ENCODE measurements at regions not wholly inside any gene's neighbourhood (a gene's known extent, or its start where the extent isn't known, plus 50 kb on each side); places are given as distances from the start of the nearest gene placed in this dataset.
A peak's percentile ranks its signal among the peaks of the same experiment; 100 is the strongest.

DNA sequence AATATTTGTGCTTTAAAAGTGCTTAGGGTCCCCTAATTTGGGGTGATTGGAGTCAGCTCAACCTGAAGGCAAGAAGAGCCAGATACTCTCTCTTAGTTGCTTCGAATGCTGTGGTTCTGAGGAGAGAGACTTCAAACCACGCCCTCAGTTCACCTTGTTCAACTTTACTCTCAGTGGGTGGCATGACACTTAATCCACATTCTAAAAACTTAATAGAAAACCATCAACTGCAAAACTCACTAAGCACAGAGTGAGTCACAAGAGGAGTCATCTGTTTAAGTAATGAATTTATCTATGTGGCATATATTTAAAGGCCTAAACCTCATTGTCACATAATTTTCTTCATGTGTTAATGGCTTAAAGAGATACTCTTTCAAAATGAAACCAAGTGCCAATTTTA lies 99.5 kb upstream of the SLC4A4 start:
- DNase-seq: peak in 1 of 2 experiments; percentile 35
- H3K27ac ChIP-seq: no peak overlapping the region
- BruUV-seq (replicated peaks): no TSS peak
- H2AFZ ChIP-seq: no peak overlapping the region
- H3K36me3 ChIP-seq (ENCODE audit: low read depth): no peaks in the 10 kb centered on the region
- H3K4me3 ChIP-seq: no peak overlapping the region
- peak overlapping the region; percentile 49 for H3K4me2 ChIP-seq
- H3K79me2 ChIP-seq (ENCODE audit: low read depth): no peaks in the 10 kb centered on the region
- H3K9me3 ChIP-seq (ENCODE audit: insufficient read depth, low read depth): no peaks in the 10 kb centered on the region
- intact Hi-C loops (cut with micrococcal nuclease; ENCODE audit: unreplicated experiment): no loop called here
- H4K20me1 ChIP-seq (ENCODE audit: insufficient read depth): no peaks in the 10 kb centered on the region
- H3K27me3 ChIP-seq (ENCODE audit: insufficient read depth, low read depth): no peaks in the 10 kb centered on the region
- H3F3A ChIP-seq (ENCODE audit: insufficient read depth, low read depth): no peaks in the 10 kb centered on the region
- H3K4me1 ChIP-seq (replicated peaks; ENCODE audit: insufficient read depth): peaks cover 7% of the 10 kb centered on the region; the same call in 1 of the 2 replicates
- ChIA-PET POLR2A (ENCODE audit: unreplicated experiment) (no interaction called here), CTCF (no interaction called here)
- H3K9me2 ChIP-seq (ENCODE audit: insufficient read depth): no peaks in the 10 kb centered on the region
- no peak for TF ChIP-seq EZH2 (IDR thresholded peaks at IDR 0.05; ENCODE audit: low read depth)
- TF ChIP-seq, protein P1, sequence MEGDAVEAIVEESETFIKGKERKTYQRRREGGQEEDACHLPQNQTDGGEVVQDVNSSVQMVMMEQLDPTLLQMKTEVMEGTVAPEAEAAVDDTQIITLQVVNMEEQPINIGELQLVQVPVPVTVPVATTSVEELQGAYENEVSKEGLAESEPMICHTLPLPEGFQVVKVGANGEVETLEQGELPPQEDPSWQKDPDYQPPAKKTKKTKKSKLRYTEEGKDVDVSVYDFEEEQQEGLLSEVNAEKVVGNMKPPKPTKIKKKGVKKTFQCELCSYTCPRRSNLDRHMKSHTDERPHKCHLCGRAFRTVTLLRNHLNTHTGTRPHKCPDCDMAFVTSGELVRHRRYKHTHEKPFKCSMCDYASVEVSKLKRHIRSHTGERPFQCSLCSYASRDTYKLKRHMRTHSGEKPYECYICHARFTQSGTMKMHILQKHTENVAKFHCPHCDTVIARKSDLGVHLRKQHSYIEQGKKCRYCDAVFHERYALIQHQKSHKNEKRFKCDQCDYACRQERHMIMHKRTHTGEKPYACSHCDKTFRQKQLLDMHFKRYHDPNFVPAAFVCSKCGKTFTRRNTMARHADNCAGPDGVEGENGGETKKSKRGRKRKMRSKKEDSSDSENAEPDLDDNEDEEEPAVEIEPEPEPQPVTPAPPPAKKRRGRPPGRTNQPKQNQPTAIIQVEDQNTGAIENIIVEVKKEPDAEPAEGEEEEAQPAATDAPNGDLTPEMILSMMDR (conservative IDR thresholded peaks at IDR 0.05): no peak

DNA sequence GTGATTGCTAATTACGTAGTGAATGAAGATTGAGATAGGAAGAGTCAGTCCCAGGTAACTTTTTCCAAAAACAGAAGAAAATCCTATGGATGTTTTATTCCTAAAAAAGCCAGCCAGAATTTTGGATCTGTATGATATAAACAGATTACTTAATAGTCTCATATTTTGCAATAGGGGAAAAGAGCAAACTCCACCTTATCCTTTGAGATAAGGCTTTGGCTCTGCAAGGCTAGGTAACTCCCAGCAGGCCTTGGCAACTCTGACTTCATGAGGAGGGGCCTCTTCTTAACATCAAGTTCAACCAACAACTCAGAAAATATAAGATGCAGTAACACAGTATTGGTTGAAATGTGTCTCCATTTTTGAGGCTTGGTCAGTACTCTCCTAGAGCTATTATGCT lies 98.7 kb upstream of the SLC4A4 start:
- BruUV-seq (replicated peaks): no TSS peak
- no peak for DNase-seq
- Histone ChIP-seq H3K4me2 (no peak overlapping the region), H3K27ac (no peak overlapping the region), H3K9me2 (ENCODE audit: insufficient read depth) (no peaks in the 10 kb centered on the region), H3K4me3 (no peak overlapping the region), H3K79me2 (ENCODE audit: low read depth) (no peaks in the 10 kb centered on the region), H3K27me3 (ENCODE audit: insufficient read depth, low read depth) (no peaks in the 10 kb centered on the region), H3K9me3 (ENCODE audit: insufficient read depth, low read depth) (no peaks in the 10 kb centered on the region), H3K4me1 (replicated peaks; ENCODE audit: insufficient read depth) (peaks cover 7% of the 10 kb centered on the region; the same call in 1 of the 2 replicates), H4K20me1 (ENCODE audit: insufficient read depth) (no peaks in the 10 kb centered on the region), H3F3A (ENCODE audit: insufficient read depth, low read depth) (no peaks in the 10 kb centered on the region), H3K36me3 (ENCODE audit: low read depth) (no peaks in the 10 kb centered on the region), H2AFZ (no peak overlapping the region)
- no peak for TF ChIP-seq EZH2 (IDR thresholded peaks at IDR 0.05; ENCODE audit: low read depth)
- TF ChIP-seq, protein P1 (conservative IDR thresholded peaks at IDR 0.05): no peak
- ChIA-PET POLR2A (ENCODE audit: unreplicated experiment) (no interaction called here), CTCF (no interaction called here)
- intact Hi-C loops (cut with micrococcal nuclease; ENCODE audit: unreplicated experiment): no loop called here

DNA sequence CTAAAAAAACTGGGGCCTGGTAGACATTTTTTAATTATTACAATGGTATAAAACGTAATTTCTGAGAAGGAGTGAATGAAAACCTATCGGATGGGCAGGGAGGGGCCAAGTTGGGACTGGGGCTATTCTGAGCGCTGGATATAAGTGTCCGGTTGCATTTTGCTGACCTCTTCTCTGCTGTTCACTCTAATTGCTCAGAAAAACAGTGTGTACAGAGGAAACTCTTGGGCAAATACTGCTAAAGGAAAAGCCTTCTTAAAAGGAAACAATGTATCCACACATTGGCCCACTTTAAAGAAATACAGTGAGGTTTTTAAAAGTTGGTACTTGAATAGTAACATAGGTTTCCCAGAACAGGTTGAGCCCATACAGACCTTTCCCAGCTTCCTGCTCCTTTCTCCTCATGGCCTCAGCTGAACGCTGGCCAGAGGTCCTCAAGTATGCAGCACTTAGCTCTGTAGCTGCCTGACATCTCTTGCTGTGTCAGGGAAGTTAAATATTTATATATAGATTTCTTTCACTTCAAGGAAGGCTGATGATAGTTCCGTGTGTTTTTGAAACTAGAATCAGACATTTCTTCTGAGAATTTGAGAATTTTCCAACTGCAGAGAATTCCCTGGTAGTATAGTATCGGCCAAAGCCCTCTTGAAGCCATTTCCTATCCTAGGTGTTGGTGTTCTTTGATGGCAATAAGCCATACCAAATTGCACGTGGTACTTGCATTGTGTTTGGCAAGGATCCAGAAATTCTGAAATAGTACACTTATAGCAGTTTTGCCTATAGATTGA lies 97.1 kb upstream of the SLC4A4 start:
- no peak overlapping the region for H2AFZ ChIP-seq
- no peaks in the 10 kb centered on the region for H3K27me3 ChIP-seq (ENCODE audit: insufficient read depth, low read depth)
- H3K9me3 ChIP-seq (ENCODE audit: insufficient read depth, low read depth): no peaks in the 10 kb centered on the region
- TF ChIP-seq, protein P1 (conservative IDR thresholded peaks at IDR 0.05): no peak
- no peak for TF ChIP-seq EZH2 (IDR thresholded peaks at IDR 0.05; ENCODE audit: low read depth)
- POLR2A ChIA-PET (ENCODE audit: unreplicated experiment): no interaction called here
- DNase-seq: no peak
- H3K4me1 ChIP-seq (replicated peaks; ENCODE audit: insufficient read depth): peaks cover 7% of the 10 kb centered on the region; the same call in 1 of the 2 replicates
- no peaks in the 10 kb centered on the region for H3K9me2 ChIP-seq (ENCODE audit: insufficient read depth)
- intact Hi-C loops (cut with micrococcal nuclease; ENCODE audit: unreplicated experiment): no loop called here
- no peaks in the 10 kb centered on the region for H4K20me1 ChIP-seq (ENCODE audit: insufficient read depth)
- no peaks in the 10 kb centered on the region for H3F3A ChIP-seq (ENCODE audit: insufficient read depth, low read depth)
- no peak overlapping the region for H3K4me2 ChIP-seq
- H3K36me3 ChIP-seq (ENCODE audit: low read depth): no peaks in the 10 kb centered on the region
- no TSS peak for BruUV-seq (replicated peaks)
- no peak overlapping the region for H3K4me3 ChIP-seq
- no peaks in the 10 kb centered on the region for H3K79me2 ChIP-seq (ENCODE audit: low read depth)
- CTCF ChIA-PET: no interaction called here
- H3K27ac ChIP-seq: no peak overlapping the region

Data from PC-9 (cell line).